Kidney (tissue), 13 donors: ENCODE measurements at regions not wholly inside any gene's neighbourhood (a gene's known extent, or its start where the extent isn't known, plus 50 kb on each side); places are given as distances from the start of the nearest gene placed in this dataset.
A peak's percentile ranks its signal among the peaks of the same experiment; 100 is the strongest.

Experiments
- DNase-seq, 5 donors: peaks; one replicate each; pipeline ENCODE4 v3.0.0-alpha.2; 2013 to 2020
- FAIRE-seq: peaks from 2 replicates; lab custom pipeline; 2012; peaks lifted over from hg19 to GRCh38; lab: Jason Lieb, UNC
- H3K27ac ChIP-seq, 2 donors: one replicate each; pipeline ENCODE4 v1.7.0; 2013; ENCODE audit warnings: low read depth in 2 of 2, low read length in 2 of 2, inconsistent platforms in 1 of 2
- H3K27me3 ChIP-seq: one replicate; pipeline ENCODE4 v1.7.1; 2013; ENCODE audit warnings: low read length, inconsistent platforms; ENCODE audit not compliant: control insufficient read depth, insufficient read depth
- H3K36me3 ChIP-seq, 3 donors: one replicate each; pipeline versions ENCODE4 v1.7.0 to v1.7.1; 2013; ENCODE audit warnings: low read length in 3 of 3, control low read depth in 1 of 3, inconsistent platforms in 1 of 3; ENCODE audit not compliant: insufficient read depth in 3 of 3, control insufficient read depth in 2 of 3
- H3K4me1 ChIP-seq, 3 donors: one replicate each; pipeline versions ENCODE4 v1.7.0 to v1.7.1; 2013; ENCODE audit warnings: low read length in 3 of 3, inconsistent platforms in 1 of 3, low read depth in 1 of 3; ENCODE audit not compliant: control insufficient read depth in 2 of 3, insufficient read depth in 2 of 3
- H3K4me3 ChIP-seq, 3 donors: one replicate each; pipeline versions ENCODE4 v1.7.0 to v1.8.1; 2013; ENCODE audit warnings: low read length in 3 of 3, control low read depth in 1 of 3, inconsistent platforms in 1 of 3
- H3K9ac ChIP-seq, 3 donors: one replicate each; pipeline versions ENCODE4 v1.7.0 to v1.7.1; 2013; ENCODE audit warnings: low read length in 3 of 3, control low read depth in 1 of 3, inconsistent platforms in 1 of 3
- H3K9me3 ChIP-seq, 3 donors: one replicate each; pipeline versions ENCODE4 v1.7.0 to v1.7.1; 2013; ENCODE audit warnings: low read length in 3 of 3, control low read depth in 1 of 3, inconsistent platforms in 1 of 3; ENCODE audit not compliant: control insufficient read depth in 2 of 3, insufficient read depth in 1 of 3
- CTCF ChIP-seq: IDR thresholded peaks from 3 replicates; pipeline ENCODE4 v1.5.1; 2012; ENCODE audit warnings: mild to moderate bottlenecking, moderate library complexity, borderline replicate concordance; ENCODE audit not compliant: insufficient read depth; ENCODE audit errors: extremely low read depth
- intact Hi-C: fragments of 100-400 bp; cut with DNase I; formaldehyde crosslinking; loops from one replicate; pipeline ENCODE4 v1.11.1; 2022
- donor health status: control.
- donor health status: control.
- donor health status: control.
- donor health status: control.
- donor health status: control.
- donor health status: DM: yes; HTN: yes; CAD: no.
- donor health status: Normal renal cell carcinoma (clear cell type).

GRCh38 chr9:79862921-79863890 lies 291.4 kb downstream of the TLE4 start:
- no peak overlapping the region for H3K4me3 ChIP-seq
- no peak overlapping the region for H3K27ac ChIP-seq
- H3K9me3 ChIP-seq: no peaks in the 10 kb centered on the region
- peak in 1 of 5 donors; percentile 54 for DNase-seq
- no peaks in the 10 kb centered on the region for H3K36me3 ChIP-seq
- FAIRE-seq: no peak
- no peak overlapping the region for H3K9ac ChIP-seq
- intact Hi-C loops: no loop called here
- TF ChIP-seq CTCF: no peak
- H3K27me3 ChIP-seq: no peaks in the 10 kb centered on the region
- H3K4me1 ChIP-seq: no peaks in the 10 kb centered on the region

- no peaks in the 10 kb centered on the region for H3K27me3 ChIP-seq
- no peak for DNase-seq
- no peak for FAIRE-seq
- peak overlapping the region in 1 of 3 donors; percentile 8 for H3K4me3 ChIP-seq
- H3K9ac ChIP-seq: no peak overlapping the region
- intact Hi-C loops: no loop called here
- H3K9me3 ChIP-seq: no peaks in the 10 kb centered on the region
- no peak for TF ChIP-seq CTCF
- no peaks in the 10 kb centered on the region for H3K4me1 ChIP-seq
- H3K27ac ChIP-seq: no peak overlapping the region
- no peaks in the 10 kb centered on the region for H3K36me3 ChIP-seq
Observed at GRCh38 chr9:79858508-79858907, 286.7 kb downstream of the TLE4 start.

- Histone ChIP-seq H3K27ac (no peak overlapping the region), H3K4me1 (no peaks in the 10 kb centered on the region), H3K4me3 (no peak overlapping the region), H3K36me3 (no peaks in the 10 kb centered on the region), H3K9ac (no peak overlapping the region), H3K27me3 (no peaks in the 10 kb centered on the region), H3K9me3 (no peaks in the 10 kb centered on the region)
- TF ChIP-seq CTCF: no peak
- intact Hi-C loops: no loop called here
- no peak for FAIRE-seq
- DNase-seq: no peak
Observed at GRCh38 chr9:79857188-79857587, 285.4 kb downstream of the TLE4 start.
